ENCODE measurements at regions not wholly inside any gene's neighbourhood (a gene's known extent, or its start where the extent isn't known, plus 50 kb on each side); places are given as distances from the start of the nearest gene placed in this dataset.

- POLR2A ChIA-PET: no interaction called here
Measured at GRCh38 chr14:101643651-101644050, 82.4 kb downstream of the DIO3 start.

GRCh38 chr14:101654051-101654450, 92.8 kb downstream of the DIO3 start:
- DNase-seq (ENCODE audit: low read depth, low spot score): no peak
- no peak overlapping the region for H3K27ac ChIP-seq (ENCODE audit: low read depth, low read length)
- peaks cover 15% of the 10 kb centered on the region for H3K27me3 ChIP-seq (ENCODE audit: control insufficient read depth, insufficient read depth, low read length)
- no peak for TF ChIP-seq CTCF (IDR thresholded peaks at IDR 0.05; ENCODE audit: low read depth, low read length)
- no peak overlapping the region for H3K4me3 ChIP-seq (ENCODE audit: low read depth, low read length)
- POLR2A ChIA-PET: no interaction called here
- no peaks in the 10 kb centered on the region for H3K9me3 ChIP-seq (ENCODE audit: control insufficient read depth, insufficient read depth, low read length)
- CTCF ChIA-PET: no interaction called here

More at GRCh38 chr14:101643651-101644050, 82.4 kb downstream of the DIO3 start:
- TF ChIP-seq CTCF (IDR thresholded peaks at IDR 0.05; ENCODE audit: low read depth, low read length): no peak
- DNase-seq (ENCODE audit: low read depth, low spot score): no peak
- Histone ChIP-seq H3K27ac (ENCODE audit: low read depth, low read length) (no peak overlapping the region), H3K9me3 (ENCODE audit: control insufficient read depth, insufficient read depth, low read length) (no peaks in the 10 kb centered on the region), H3K4me3 (ENCODE audit: low read depth, low read length) (no peak overlapping the region), H3K27me3 (ENCODE audit: control insufficient read depth, insufficient read depth, low read length) (peaks cover 2% of the 10 kb centered on the region)
- CTCF ChIA-PET: no interaction called here

GRCh38 chr14:101657372-101657771, 96.1 kb downstream of the DIO3 start:
- Histone ChIP-seq H3K27me3 (ENCODE audit: control insufficient read depth, insufficient read depth, low read length) (peaks cover 18% of the 10 kb centered on the region), H3K9me3 (ENCODE audit: control insufficient read depth, insufficient read depth, low read length) (no peaks in the 10 kb centered on the region), H3K4me3 (ENCODE audit: low read depth, low read length) (no peak overlapping the region), H3K27ac (ENCODE audit: low read depth, low read length) (no peak overlapping the region)
- ChIA-PET CTCF (no interaction called here), POLR2A (no interaction called here)
- no peak for TF ChIP-seq CTCF (IDR thresholded peaks at IDR 0.05; ENCODE audit: low read depth, low read length)
- DNase-seq (ENCODE audit: low read depth, low spot score): no peak

GRCh38 chr14:101665478-101666078, 95.9 kb upstream of the PPP2R5C start:
- POLR2A ChIA-PET: no interaction called here
- TF ChIP-seq CTCF (IDR thresholded peaks at IDR 0.05; ENCODE audit: low read depth, low read length): peak; percentile 54
- Histone ChIP-seq H3K27ac (ENCODE audit: low read depth, low read length) (no peak overlapping the region), H3K9me3 (ENCODE audit: control insufficient read depth, insufficient read depth, low read length) (no peaks in the 10 kb centered on the region; the same call in 1 of the 2 replicates), H3K27me3 (ENCODE audit: control insufficient read depth, insufficient read depth, low read length) (peaks cover 12% of the 10 kb centered on the region), H3K4me3 (ENCODE audit: low read depth, low read length) (no peak overlapping the region)
- CTCF ChIA-PET: interaction anchor here (0.7 kb wide), 1 partner anchor 430 kb away, joined by 3 read pairs; no protein-coding TSS in a partner anchor
- DNase-seq (ENCODE audit: low read depth, low spot score): peak; percentile 2

- no peak overlapping the region for H3K27ac ChIP-seq (ENCODE audit: low read depth, low read length)
- peaks cover 9% of the 10 kb centered on the region for H3K27me3 ChIP-seq (ENCODE audit: control insufficient read depth, insufficient read depth, low read length)
- POLR2A ChIA-PET: no interaction called here
- no peak for TF ChIP-seq CTCF (IDR thresholded peaks at IDR 0.05; ENCODE audit: low read depth, low read length)
- no peaks in the 10 kb centered on the region; the same call in 1 of the 2 replicates for H3K9me3 ChIP-seq (ENCODE audit: control insufficient read depth, insufficient read depth, low read length)
- no peak overlapping the region for H3K4me3 ChIP-seq (ENCODE audit: low read depth, low read length)
- CTCF ChIA-PET: no interaction called here
- no peak for DNase-seq (ENCODE audit: low read depth, low spot score)
Measured at GRCh38 chr14:101666264-101666663, 95.2 kb upstream of the PPP2R5C start.
